ENCODE measurements at regions not wholly inside any gene's neighbourhood (a gene's known extent, or its start where the extent isn't known, plus 50 kb on each side); places are given as distances from the start of the nearest gene placed in this dataset.
A peak's percentile ranks its signal among the peaks of the same experiment; 100 is the strongest.

- H3K4me2 ChIP-seq (ENCODE audit: low read depth, low read length, poor library complexity, severe bottlenecking), result peak overlapping the region; percentile 46
- no peaks in the 10 kb centered on the region; the same call in 1 of the 2 replicates for H3F3A ChIP-seq (ENCODE audit: low read depth)
- no peaks in the 10 kb centered on the region for H3K27me3 ChIP-seq (ENCODE audit: insufficient read depth, low read length, poor library complexity, severe bottlenecking)
- no peaks in the 10 kb centered on the region for H3K36me3 ChIP-seq (ENCODE audit: insufficient read depth, low read length)
- no peaks in the 10 kb centered on the region for H3K79me2 ChIP-seq (ENCODE audit: insufficient read depth, low read length)
- H3K9me2 ChIP-seq (replicated peaks; ENCODE audit: low read depth, low read length), result no peaks in the 10 kb centered on the region
- peak overlapping the region; percentile 56 for H3K9ac ChIP-seq (ENCODE audit: low read depth, low read length, poor library complexity, severe bottlenecking)
- H3K4me3 ChIP-seq (ENCODE audit: low read length, poor library complexity, severe bottlenecking), result peak overlapping the region; percentile 41
- no peaks in the 10 kb centered on the region for H4K20me1 ChIP-seq (ENCODE audit: insufficient read depth, low read length, poor library complexity, severe bottlenecking)
- H3K9me3 ChIP-seq (ENCODE audit: insufficient read depth, low read depth, low read length), result no peaks in the 10 kb centered on the region
- H2AFZ ChIP-seq (ENCODE audit: low read length), result peak overlapping the region; percentile 17; the same call in 1 of the 2 replicates
- peaks cover 16% of the 10 kb centered on the region for H3K4me1 ChIP-seq (ENCODE audit: insufficient read depth, low read length, poor library complexity, severe bottlenecking)
- no peak for TF ChIP-seq EZH2phosphoT487 (IDR thresholded peaks at IDR 0.05; ENCODE audit: borderline replicate concordance)
- TF ChIP-seq, protein P1, sequence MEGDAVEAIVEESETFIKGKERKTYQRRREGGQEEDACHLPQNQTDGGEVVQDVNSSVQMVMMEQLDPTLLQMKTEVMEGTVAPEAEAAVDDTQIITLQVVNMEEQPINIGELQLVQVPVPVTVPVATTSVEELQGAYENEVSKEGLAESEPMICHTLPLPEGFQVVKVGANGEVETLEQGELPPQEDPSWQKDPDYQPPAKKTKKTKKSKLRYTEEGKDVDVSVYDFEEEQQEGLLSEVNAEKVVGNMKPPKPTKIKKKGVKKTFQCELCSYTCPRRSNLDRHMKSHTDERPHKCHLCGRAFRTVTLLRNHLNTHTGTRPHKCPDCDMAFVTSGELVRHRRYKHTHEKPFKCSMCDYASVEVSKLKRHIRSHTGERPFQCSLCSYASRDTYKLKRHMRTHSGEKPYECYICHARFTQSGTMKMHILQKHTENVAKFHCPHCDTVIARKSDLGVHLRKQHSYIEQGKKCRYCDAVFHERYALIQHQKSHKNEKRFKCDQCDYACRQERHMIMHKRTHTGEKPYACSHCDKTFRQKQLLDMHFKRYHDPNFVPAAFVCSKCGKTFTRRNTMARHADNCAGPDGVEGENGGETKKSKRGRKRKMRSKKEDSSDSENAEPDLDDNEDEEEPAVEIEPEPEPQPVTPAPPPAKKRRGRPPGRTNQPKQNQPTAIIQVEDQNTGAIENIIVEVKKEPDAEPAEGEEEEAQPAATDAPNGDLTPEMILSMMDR (conservative IDR thresholded peaks at IDR 0.05; ENCODE audit: low read length), result no peak
These were observed 1775.7 kb downstream of the PCDH9 start for GRCh38 chr13:65454403-65454802.

DNA sequence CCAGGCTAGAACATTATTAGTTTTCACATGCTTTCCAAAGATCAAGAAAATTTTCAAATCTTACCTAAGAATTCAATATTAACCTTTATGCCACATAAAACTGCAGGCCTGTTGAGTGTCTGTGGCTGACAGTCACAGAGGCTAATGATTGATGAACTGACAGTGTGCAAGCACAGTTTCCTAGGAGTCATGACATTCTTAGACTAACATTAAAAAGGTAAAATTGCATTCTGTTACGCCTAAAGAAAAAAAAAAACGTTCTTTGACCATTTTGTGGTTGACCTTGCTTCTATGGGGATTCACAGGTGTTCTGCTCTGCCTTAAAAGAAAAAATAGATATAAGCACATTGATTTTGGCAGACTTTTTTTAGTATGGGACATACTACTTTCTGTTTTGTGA, 1776.2 kb downstream of the PCDH9 start:
- Histone ChIP-seq H3F3A (ENCODE audit: low read depth) (no peaks in the 10 kb centered on the region; the same call in 1 of the 2 replicates), H3K4me2 (ENCODE audit: low read depth, low read length, poor library complexity, severe bottlenecking) (peak overlapping the region; percentile 46), H3K4me3 (ENCODE audit: low read length, poor library complexity, severe bottlenecking) (peak overlapping the region; percentile 41), H3K9ac (ENCODE audit: low read depth, low read length, poor library complexity, severe bottlenecking) (peak overlapping the region; percentile 56), H2AFZ (ENCODE audit: low read length) (0 out of 2 replicates have a peak overlapping the region, but pooled peaks have one; percentile 17), H3K27me3 (ENCODE audit: insufficient read depth, low read length, poor library complexity, severe bottlenecking) (no peaks in the 10 kb centered on the region), H3K4me1 (ENCODE audit: insufficient read depth, low read length, poor library complexity, severe bottlenecking) (peaks cover 16% of the 10 kb centered on the region), H3K36me3 (ENCODE audit: insufficient read depth, low read length) (no peaks in the 10 kb centered on the region), H3K79me2 (ENCODE audit: insufficient read depth, low read length) (no peaks in the 10 kb centered on the region), H3K9me2 (replicated peaks; ENCODE audit: low read depth, low read length) (no peaks in the 10 kb centered on the region), H4K20me1 (ENCODE audit: insufficient read depth, low read length, poor library complexity, severe bottlenecking) (no peaks in the 10 kb centered on the region), H3K9me3 (ENCODE audit: insufficient read depth, low read depth, low read length) (no peaks in the 10 kb centered on the region)
- TF ChIP-seq, protein P1 (conservative IDR thresholded peaks at IDR 0.05; ENCODE audit: low read length), result no peak
- TF ChIP-seq EZH2phosphoT487 (IDR thresholded peaks at IDR 0.05; ENCODE audit: borderline replicate concordance), result no peak

- H3K9me3 ChIP-seq (ENCODE audit: insufficient read depth, low read depth, low read length), result peaks cover 7% of the 10 kb centered on the region; the same call in 1 of the 2 replicates
- H3K4me2 ChIP-seq (ENCODE audit: low read depth, low read length, poor library complexity, severe bottlenecking), result no peak overlapping the region
- no peaks in the 10 kb centered on the region; the same call in 1 of the 2 replicates for H3F3A ChIP-seq (ENCODE audit: low read depth)
- H3K27me3 ChIP-seq (ENCODE audit: insufficient read depth, low read length, poor library complexity, severe bottlenecking), result no peaks in the 10 kb centered on the region
- no peak for TF ChIP-seq EZH2phosphoT487 (IDR thresholded peaks at IDR 0.05; ENCODE audit: borderline replicate concordance)
- TF ChIP-seq, protein P1 (conservative IDR thresholded peaks at IDR 0.05; ENCODE audit: low read length), result no peak
- no peak overlapping the region for H2AFZ ChIP-seq (ENCODE audit: low read length)
- no peaks in the 10 kb centered on the region for H3K4me1 ChIP-seq (ENCODE audit: insufficient read depth, low read length, poor library complexity, severe bottlenecking)
- no peaks in the 10 kb centered on the region for H3K79me2 ChIP-seq (ENCODE audit: insufficient read depth, low read length)
- H3K9ac ChIP-seq (ENCODE audit: low read depth, low read length, poor library complexity, severe bottlenecking), result no peak overlapping the region
- no peaks in the 10 kb centered on the region for H4K20me1 ChIP-seq (ENCODE audit: insufficient read depth, low read length, poor library complexity, severe bottlenecking)
- H3K9me2 ChIP-seq (replicated peaks; ENCODE audit: low read depth, low read length), result no peaks in the 10 kb centered on the region
- no peaks in the 10 kb centered on the region for H3K36me3 ChIP-seq (ENCODE audit: insufficient read depth, low read length)
- H3K4me3 ChIP-seq (ENCODE audit: low read length, poor library complexity, severe bottlenecking), result no peak overlapping the region
These were observed 1784.8 kb downstream of the PCDH9 start for GRCh38 chr13:65445340-65445739.

Measured in Loucy (cell line).